HL-60 (cell line): ENCODE measurements at regions not wholly inside any gene's neighbourhood (a gene's known extent, or its start where the extent isn't known, plus 50 kb on each side); places are given as distances from the start of the nearest gene placed in this dataset.

Experiments
- GABPA ChIP-seq: IDR thresholded peaks from 2 replicates; pipeline ENCODE4 v1.6.1; 2012; ENCODE audit warnings: low read depth
- POLR2AphosphoS5 ChIP-seq: IDR thresholded peaks from 2 replicates; pipeline ENCODE4 v1.6.1; 2012; ENCODE audit warnings: low read depth
- SPI1 ChIP-seq: IDR thresholded peaks from 2 replicates; pipeline ENCODE4 v1.6.1; 2012; ENCODE audit warnings: low read depth, mild to moderate bottlenecking, borderline replicate concordance
- TF ChIP-seq, protein P1 (sequence below): IDR thresholded peaks from one replicate; pipeline ENCODE4 v1.5.1; 2011; ENCODE audit warnings: low read length, control low read depth, inconsistent platforms; ENCODE audit not compliant: insufficient read depth
- TF ChIP-seq, protein P2 (sequence below): IDR thresholded peaks from 2 replicates; pipeline ENCODE4 v1.6.1; 2012; ENCODE audit warnings: low read depth; ENCODE audit not compliant: insufficient replicate concordance

DNA sequence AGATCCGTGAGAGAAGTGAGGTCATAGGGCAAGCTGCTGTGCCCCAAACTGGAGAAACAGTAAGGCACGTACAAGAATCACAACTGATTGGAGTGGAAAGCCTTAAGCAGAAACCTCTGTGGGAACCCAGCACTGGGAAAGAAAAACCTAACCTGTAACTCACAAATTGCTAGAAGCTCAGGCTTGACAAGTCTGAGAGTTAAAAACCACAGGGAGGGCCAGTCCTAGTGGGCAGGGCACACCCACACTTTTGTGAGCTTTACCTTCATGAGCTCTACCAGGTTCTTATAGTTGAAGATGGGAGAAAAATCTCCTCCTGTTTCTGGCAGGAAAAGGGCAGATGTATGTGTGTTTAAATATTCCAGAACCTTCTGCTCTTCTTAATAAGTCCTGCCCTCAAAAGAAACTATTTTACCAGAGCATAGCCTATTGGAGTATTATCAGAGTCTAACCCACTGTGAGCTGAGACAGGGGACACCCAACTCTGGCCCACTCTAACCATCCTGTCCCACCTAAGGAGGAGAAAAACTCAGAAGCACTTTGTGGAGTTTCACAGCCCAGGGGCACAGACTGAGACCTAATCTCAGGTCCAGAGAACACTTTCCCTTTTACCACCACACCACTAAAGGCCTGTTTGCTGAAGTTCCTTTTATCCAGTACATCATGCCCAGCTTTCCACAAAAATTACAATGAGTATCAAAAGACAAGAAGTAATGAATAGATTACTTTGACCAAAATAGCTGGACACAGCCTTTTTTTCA, 1265.7 kb upstream of the CHAC2 start:
- TF ChIP-seq, protein P1, sequence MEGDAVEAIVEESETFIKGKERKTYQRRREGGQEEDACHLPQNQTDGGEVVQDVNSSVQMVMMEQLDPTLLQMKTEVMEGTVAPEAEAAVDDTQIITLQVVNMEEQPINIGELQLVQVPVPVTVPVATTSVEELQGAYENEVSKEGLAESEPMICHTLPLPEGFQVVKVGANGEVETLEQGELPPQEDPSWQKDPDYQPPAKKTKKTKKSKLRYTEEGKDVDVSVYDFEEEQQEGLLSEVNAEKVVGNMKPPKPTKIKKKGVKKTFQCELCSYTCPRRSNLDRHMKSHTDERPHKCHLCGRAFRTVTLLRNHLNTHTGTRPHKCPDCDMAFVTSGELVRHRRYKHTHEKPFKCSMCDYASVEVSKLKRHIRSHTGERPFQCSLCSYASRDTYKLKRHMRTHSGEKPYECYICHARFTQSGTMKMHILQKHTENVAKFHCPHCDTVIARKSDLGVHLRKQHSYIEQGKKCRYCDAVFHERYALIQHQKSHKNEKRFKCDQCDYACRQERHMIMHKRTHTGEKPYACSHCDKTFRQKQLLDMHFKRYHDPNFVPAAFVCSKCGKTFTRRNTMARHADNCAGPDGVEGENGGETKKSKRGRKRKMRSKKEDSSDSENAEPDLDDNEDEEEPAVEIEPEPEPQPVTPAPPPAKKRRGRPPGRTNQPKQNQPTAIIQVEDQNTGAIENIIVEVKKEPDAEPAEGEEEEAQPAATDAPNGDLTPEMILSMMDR: no peak
- no peak for TF ChIP-seq POLR2AphosphoS5
- no peak for TF ChIP-seq SPI1
- TF ChIP-seq, protein P2, sequence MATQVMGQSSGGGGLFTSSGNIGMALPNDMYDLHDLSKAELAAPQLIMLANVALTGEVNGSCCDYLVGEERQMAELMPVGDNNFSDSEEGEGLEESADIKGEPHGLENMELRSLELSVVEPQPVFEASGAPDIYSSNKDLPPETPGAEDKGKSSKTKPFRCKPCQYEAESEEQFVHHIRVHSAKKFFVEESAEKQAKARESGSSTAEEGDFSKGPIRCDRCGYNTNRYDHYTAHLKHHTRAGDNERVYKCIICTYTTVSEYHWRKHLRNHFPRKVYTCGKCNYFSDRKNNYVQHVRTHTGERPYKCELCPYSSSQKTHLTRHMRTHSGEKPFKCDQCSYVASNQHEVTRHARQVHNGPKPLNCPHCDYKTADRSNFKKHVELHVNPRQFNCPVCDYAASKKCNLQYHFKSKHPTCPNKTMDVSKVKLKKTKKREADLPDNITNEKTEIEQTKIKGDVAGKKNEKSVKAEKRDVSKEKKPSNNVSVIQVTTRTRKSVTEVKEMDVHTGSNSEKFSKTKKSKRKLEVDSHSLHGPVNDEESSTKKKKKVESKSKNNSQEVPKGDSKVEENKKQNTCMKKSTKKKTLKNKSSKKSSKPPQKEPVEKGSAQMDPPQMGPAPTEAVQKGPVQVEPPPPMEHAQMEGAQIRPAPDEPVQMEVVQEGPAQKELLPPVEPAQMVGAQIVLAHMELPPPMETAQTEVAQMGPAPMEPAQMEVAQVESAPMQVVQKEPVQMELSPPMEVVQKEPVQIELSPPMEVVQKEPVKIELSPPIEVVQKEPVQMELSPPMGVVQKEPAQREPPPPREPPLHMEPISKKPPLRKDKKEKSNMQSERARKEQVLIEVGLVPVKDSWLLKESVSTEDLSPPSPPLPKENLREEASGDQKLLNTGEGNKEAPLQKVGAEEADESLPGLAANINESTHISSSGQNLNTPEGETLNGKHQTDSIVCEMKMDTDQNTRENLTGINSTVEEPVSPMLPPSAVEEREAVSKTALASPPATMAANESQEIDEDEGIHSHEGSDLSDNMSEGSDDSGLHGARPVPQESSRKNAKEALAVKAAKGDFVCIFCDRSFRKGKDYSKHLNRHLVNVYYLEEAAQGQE: no peak
- no peak for TF ChIP-seq GABPA
